RWPE2 (cell line): ENCODE measurements at regions not wholly inside any gene's neighbourhood (a gene's known extent, or its start where the extent isn't known, plus 50 kb on each side); places are given as distances from the start of the nearest gene placed in this dataset.

ENCODE experiments used
- ATAC-seq: fragments of 200-7000 bp; cut with Tn5 transposase; 3 replicates; pipeline ENCODE4 v1.9.1; 2021; ENCODE audit warnings: low read depth
- DNase-seq: peaks from one replicate; pipeline ENCODE4 v3.0.0-alpha.2; 2020; ENCODE audit warnings: low spot score
- H3K27ac ChIP-seq: fragments of 450-650 bp; 2 replicates; pipeline ENCODE4 v1.5.1; 2017; ENCODE audit warnings: mild to moderate bottlenecking; ENCODE audit not compliant: poor library complexity, severe bottlenecking
- H3K27me3 ChIP-seq: fragments of 250-450 bp; sonication (Bioruptor Pico); 2 replicates; pipeline ENCODE4 v1.5.1; 2021; ENCODE audit warnings: mild to moderate bottlenecking, moderate library complexity; ENCODE audit not compliant: insufficient read depth, poor library complexity, severe bottlenecking
- H3K36me3 ChIP-seq: fragments of 250-450 bp; sonication (Bioruptor Pico); 2 replicates; pipeline ENCODE4 v1.5.1; 2020; ENCODE audit warnings: low read depth, mild to moderate bottlenecking, moderate library complexity
- H3K4me1 ChIP-seq: fragments of 250-450 bp; sonication (Bioruptor Pico); 2 replicates; pipeline ENCODE4 v1.5.1; 2021; ENCODE audit warnings: mild to moderate bottlenecking, moderate library complexity; ENCODE audit not compliant: insufficient read depth, poor library complexity, severe bottlenecking
- H3K4me3 ChIP-seq: fragments of 250-450 bp; sonication (Bioruptor Pico); 2 replicates; pipeline ENCODE4 v1.5.1; 2021; ENCODE audit warnings: mild to moderate bottlenecking, moderate library complexity; ENCODE audit not compliant: severe bottlenecking
- H3K9me3 ChIP-seq: fragments of 250-450 bp; sonication (Bioruptor Pico); 2 replicates; pipeline ENCODE4 v1.5.1; 2021; ENCODE audit warnings: mild to moderate bottlenecking, moderate library complexity; ENCODE audit not compliant: severe bottlenecking
- TF ChIP-seq, protein P1 (sequence below): fragments of 450-650 bp; IDR thresholded peaks from one replicate; pipeline ENCODE4 v1.5.1; 2017; ENCODE audit warnings: mild to moderate bottlenecking, moderate library complexity; ENCODE audit not compliant: poor library complexity, severe bottlenecking

DNA sequence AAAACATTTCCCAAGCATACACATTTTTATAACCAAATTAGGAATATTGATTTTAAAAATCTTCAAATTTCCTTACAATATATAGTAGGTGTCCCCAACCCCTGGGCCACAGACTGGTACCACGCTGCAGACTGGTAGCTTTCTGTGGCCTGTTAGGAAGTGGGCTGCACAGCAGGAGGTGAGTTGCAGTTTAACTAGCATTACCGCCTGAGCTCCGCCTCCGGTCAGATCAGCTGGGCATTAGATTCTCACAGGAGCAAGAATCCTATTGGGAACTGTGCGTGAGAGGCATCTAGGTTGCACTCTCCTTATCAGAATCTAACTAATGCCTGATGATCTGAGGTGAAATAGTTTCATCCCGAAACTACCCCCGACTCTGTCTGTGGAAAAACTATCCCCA lies 62.1 kb downstream of the ZWINT start:
- Histone ChIP-seq H3K27ac (no peak overlapping the region), H3K9me3 (no peaks in the 10 kb centered on the region), H3K4me1 (no peaks in the 10 kb centered on the region), H3K36me3 (no peaks in the 10 kb centered on the region), H3K27me3 (no peaks in the 10 kb centered on the region), H3K4me3 (no peak overlapping the region)
- DNase-seq = no peak
- no peak for ATAC-seq
- TF ChIP-seq, protein P1, sequence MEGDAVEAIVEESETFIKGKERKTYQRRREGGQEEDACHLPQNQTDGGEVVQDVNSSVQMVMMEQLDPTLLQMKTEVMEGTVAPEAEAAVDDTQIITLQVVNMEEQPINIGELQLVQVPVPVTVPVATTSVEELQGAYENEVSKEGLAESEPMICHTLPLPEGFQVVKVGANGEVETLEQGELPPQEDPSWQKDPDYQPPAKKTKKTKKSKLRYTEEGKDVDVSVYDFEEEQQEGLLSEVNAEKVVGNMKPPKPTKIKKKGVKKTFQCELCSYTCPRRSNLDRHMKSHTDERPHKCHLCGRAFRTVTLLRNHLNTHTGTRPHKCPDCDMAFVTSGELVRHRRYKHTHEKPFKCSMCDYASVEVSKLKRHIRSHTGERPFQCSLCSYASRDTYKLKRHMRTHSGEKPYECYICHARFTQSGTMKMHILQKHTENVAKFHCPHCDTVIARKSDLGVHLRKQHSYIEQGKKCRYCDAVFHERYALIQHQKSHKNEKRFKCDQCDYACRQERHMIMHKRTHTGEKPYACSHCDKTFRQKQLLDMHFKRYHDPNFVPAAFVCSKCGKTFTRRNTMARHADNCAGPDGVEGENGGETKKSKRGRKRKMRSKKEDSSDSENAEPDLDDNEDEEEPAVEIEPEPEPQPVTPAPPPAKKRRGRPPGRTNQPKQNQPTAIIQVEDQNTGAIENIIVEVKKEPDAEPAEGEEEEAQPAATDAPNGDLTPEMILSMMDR = no peak

- Histone ChIP-seq H3K36me3 (no peaks in the 10 kb centered on the region), H3K4me1 (no peaks in the 10 kb centered on the region), H3K27me3 (no peaks in the 10 kb centered on the region), H3K27ac (no peak overlapping the region), H3K9me3 (no peaks in the 10 kb centered on the region), H3K4me3 (no peak overlapping the region)
- TF ChIP-seq, protein P1 = no peak
- DNase-seq (no peak), ATAC-seq (no peak)
Measured at GRCh38 chr10:56296618-56297017, 64.4 kb downstream of the ZWINT start.

DNA sequence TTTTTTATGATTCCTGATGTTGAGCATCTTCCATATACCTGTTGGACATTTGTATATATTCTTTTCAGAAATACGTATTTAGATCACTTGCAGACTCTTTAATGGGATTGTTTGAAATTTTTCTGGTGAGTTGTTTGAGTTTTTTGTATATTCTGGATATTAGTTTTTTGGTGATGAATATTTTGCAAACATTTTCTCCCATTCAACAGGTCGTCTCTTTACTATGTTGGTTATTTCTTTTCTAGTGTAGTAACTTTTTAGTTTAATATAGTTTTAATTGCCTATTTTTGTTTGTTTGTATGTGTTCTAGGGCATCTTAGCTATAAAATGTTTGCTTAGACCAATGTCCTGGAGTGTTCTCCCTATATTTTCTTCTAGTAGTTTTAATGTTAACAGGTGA lies 72.7 kb downstream of the ZWINT start:
- Histone ChIP-seq H3K4me1 (no peaks in the 10 kb centered on the region), H3K27me3 (no peaks in the 10 kb centered on the region), H3K4me3 (no peak overlapping the region), H3K36me3 (no peaks in the 10 kb centered on the region), H3K27ac (no peak overlapping the region), H3K9me3 (no peaks in the 10 kb centered on the region)
- TF ChIP-seq, protein P1 = no peak
- ATAC-seq = no peak
- no peak for DNase-seq

GRCh38 chr10:56286096-56286495 lies 75.0 kb downstream of the ZWINT start:
- DNase-seq (no peak), ATAC-seq (no peak)
- no peaks in the 10 kb centered on the region for H3K4me1 ChIP-seq
- H3K27ac ChIP-seq = no peak overlapping the region
- TF ChIP-seq, protein P1 = no peak
- no peak overlapping the region for H3K4me3 ChIP-seq
- H3K36me3 ChIP-seq = no peaks in the 10 kb centered on the region
- H3K27me3 ChIP-seq = no peaks in the 10 kb centered on the region
- H3K9me3 ChIP-seq = no peaks in the 10 kb centered on the region

- no peak for DNase-seq
- H3K4me3 ChIP-seq = no peak overlapping the region
- H3K27ac ChIP-seq = no peak overlapping the region
- no peaks in the 10 kb centered on the region for H3K4me1 ChIP-seq
- no peaks in the 10 kb centered on the region for H3K9me3 ChIP-seq
- TF ChIP-seq, protein P1 = no peak
- no peak for ATAC-seq
- no peaks in the 10 kb centered on the region for H3K36me3 ChIP-seq
- no peaks in the 10 kb centered on the region for H3K27me3 ChIP-seq
Measured at GRCh38 chr10:56279270-56279669, 81.8 kb downstream of the ZWINT start.
